B cell (primary cell): ENCODE measurements at regions not wholly inside any gene's neighbourhood (a gene's known extent, or its start where the extent isn't known, plus 50 kb on each side); places are given as distances from the start of the nearest gene placed in this dataset.

Source experiments
- ATAC-seq: fragments of 200-7000 bp; cut with Tn5 transposase; one replicate; pipeline ENCODE4 v1.10.0; 2021; ENCODE audit warnings: low read depth, mild to moderate bottlenecking, moderate number of reproducible peaks, moderate library complexity
- CTCF ChIA-PET: fragments of 350-600 bp; sonication (Branson Sonifier 250); formaldehyde crosslinking; loops from one replicate; lab custom pipeline; 2021; ENCODE audit warnings: antibody characterized with exemption, inconsistent platforms; lab: Charles Lee
- POLR2A ChIA-PET: fragments of 350-600 bp; sonication (Branson Sonifier 250); formaldehyde crosslinking; loops from one replicate; lab custom pipeline; 2021; ENCODE audit warnings: antibody characterized with exemption; lab: Charles Lee
- DNase-seq: peaks from one replicate; pipeline ENCODE4 v3.0.0; 2013
- H2AFZ ChIP-seq: 2 replicates; pipeline ENCODE4 v1.6.1; 2012; ENCODE audit warnings: mild to moderate bottlenecking, low read depth, low read length; ENCODE audit not compliant: insufficient read depth, poor library complexity, severe bottlenecking
- H3K27ac ChIP-seq, 2 donors: 1 replicate in 1 of 2; 2 replicates in 1 of 2; pipeline ENCODE4 v1.5.1; 2012 to 2013; ENCODE audit warnings: low read length in 2 of 2, mild to moderate bottlenecking in 2 of 2, moderate library complexity in 1 of 2
- H3K27me3 ChIP-seq, 4 experiments: fragments of 200-600 bp in 1 of 4; sonication (generic) in 1 of 4; replicated peaks in 1 of 4; 1 replicate in 2 of 4; 2 replicates in 2 of 4; pipeline versions ENCODE4 v1.6.1 to v1.7.0; 2013 to 2016; ENCODE audit warnings: low read length in 3 of 4, mild to moderate bottlenecking in 2 of 4, mixed read lengths in 1 of 4, moderate library complexity in 1 of 4; ENCODE audit not compliant: insufficient read depth in 4 of 4, control insufficient read depth in 3 of 4; ENCODE audit errors: control extremely low read depth in 1 of 4
- H3K36me3 ChIP-seq, 2 experiments: replicated peaks in 1 of 2; 1 replicate in 1 of 2; 2 replicates in 1 of 2; pipeline versions ENCODE4 v1.6.1 to v1.7.1; 2013; ENCODE audit warnings: low read length in 1 of 2; ENCODE audit not compliant: insufficient read depth in 2 of 2, control insufficient read depth in 1 of 2; ENCODE audit errors: control extremely low read depth in 1 of 2, extremely low read depth in 1 of 2
- H3K4me1 ChIP-seq, 2 donors: fragments of 200-600 bp in 1 of 2; sonication (generic) in 1 of 2; 1 replicate in 1 of 2; 2 replicates in 1 of 2; pipeline versions ENCODE4 v1.5.1 to v1.6.1; 2013 to 2017; ENCODE audit warnings: low read length in 2 of 2; ENCODE audit not compliant: control insufficient read depth in 2 of 2, insufficient read depth in 2 of 2
- H3K4me2 ChIP-seq: replicated peaks from 2 replicates; pipeline ENCODE3; 2012; ENCODE audit warnings: mild to moderate bottlenecking, low read depth, low read length; ENCODE audit not compliant: poor library complexity, severe bottlenecking
- H3K4me3 ChIP-seq, 5 experiments: fragments of 200-600 bp in 1 of 5; sonication (generic) in 1 of 5; 1 replicate in 3 of 5; 2 replicates in 2 of 5; pipeline versions ENCODE4 v1.5.1 to v1.7.0; 2011 to 2016; ENCODE audit warnings: low read length in 4 of 5, mild to moderate bottlenecking in 4 of 5, low read depth in 2 of 5, control low read depth in 1 of 5, moderate library complexity in 1 of 5; ENCODE audit not compliant: insufficient read depth in 1 of 5; ENCODE audit errors: control extremely low read depth in 1 of 5, extremely low read depth in 1 of 5
- H3K79me2 ChIP-seq: fragments of 200-600 bp; sonication (generic); one replicate; pipeline ENCODE4 v1.6.0; 2016; ENCODE audit warnings: low read length; ENCODE audit not compliant: control insufficient read depth, insufficient read depth
- H3K9ac ChIP-seq: fragments of 200-600 bp; sonication (generic); 2 replicates; pipeline ENCODE4 v1.6.1; 2017; ENCODE audit warnings: mild to moderate bottlenecking, low read length, moderate library complexity
- H3K9me3 ChIP-seq, 3 donors: one replicate each; pipeline versions ENCODE4 v1.6.1 to v1.7.1; 2013; ENCODE audit warnings: low read length in 2 of 3; ENCODE audit not compliant: control insufficient read depth in 2 of 3, insufficient read depth in 1 of 3; ENCODE audit errors: control extremely low read depth in 1 of 3
- H4K20me1 ChIP-seq: 2 replicates; pipeline ENCODE4 v1.6.0; 2012; ENCODE audit warnings: mild to moderate bottlenecking, low read length; ENCODE audit not compliant: insufficient read depth, control insufficient read depth, poor library complexity, severe bottlenecking
- H3K27ac Mint-ChIP-seq: one replicate; pipeline ENCODE4 v1.8.0; 2021; ENCODE audit warnings: mixed read lengths
- H3K27me3 Mint-ChIP-seq: one replicate; pipeline ENCODE4 v1.8.0; 2021; ENCODE audit warnings: mixed read lengths
- H3K4me1 Mint-ChIP-seq: one replicate; pipeline ENCODE4 v1.8.0; 2021; ENCODE audit warnings: mixed read lengths
- H3K4me3 Mint-ChIP-seq: one replicate; pipeline ENCODE4 v1.8.0; 2021; ENCODE audit warnings: mixed read lengths
- H3K9me3 Mint-ChIP-seq: one replicate; pipeline ENCODE4 v1.8.0; 2022; ENCODE audit warnings: mixed read lengths; ENCODE audit not compliant: insufficient read depth
- EZH2 ChIP-seq: IDR thresholded peaks from 2 replicates; pipeline ENCODE4 v1.6.1; 2012; ENCODE audit warnings: borderline replicate concordance, low read depth, mild to moderate bottlenecking, moderate library complexity, low read length; ENCODE audit not compliant: insufficient read depth, poor library complexity, severe bottlenecking
- WGBS: methylation state at CpG from one replicate; pipeline ENCODE4 v1.1.5; 2013; ENCODE audit warnings: missing lambda C conversion rate; ENCODE audit not compliant: insufficient coverage; 5-methylcytosine and 5-hydroxymethylcytosine counted together
- intact Hi-C: fragments of 100-400 bp; cut with micrococcal nuclease; formaldehyde crosslinking; loops from one replicate; pipeline ENCODE4 v1.10.0; 2022
- TF ChIP-seq, protein P1 (sequence below): fragments of 200-600 bp; IDR thresholded peaks from one replicate; pipeline ENCODE4 v1.8.0; 2022; ENCODE audit warnings: antibody characterized with exemption, mild to moderate bottlenecking

GRCh38 chr12:131219670-131220330 lies 266.1 kb downstream of the ADGRD1 start:
- no peak overlapping the region for H3K27ac Mint-ChIP-seq
- no peak overlapping the region for H3K4me3 Mint-ChIP-seq
- H3K27me3 Mint-ChIP-seq, result peaks cover 46% of the 10 kb centered on the region
- no peak overlapping the region for H3K9ac ChIP-seq
- no peak overlapping the region for H2AFZ ChIP-seq
- H4K20me1 ChIP-seq, result no peaks in the 10 kb centered on the region
- ATAC-seq (no peak), DNase-seq (no peak)
- peaks cover 0 to 9% (median 0%) of the 10 kb centered on the region in 3 donors for H3K9me3 ChIP-seq
- H3K79me2 ChIP-seq, result no peaks in the 10 kb centered on the region
- H3K4me2 ChIP-seq, result no peak overlapping the region
- no peaks in the 10 kb centered on the region for H3K9me3 Mint-ChIP-seq
- 82% methylated on average over 11 of the region's 11 CpGs for WGBS
- TF ChIP-seq, protein P1, sequence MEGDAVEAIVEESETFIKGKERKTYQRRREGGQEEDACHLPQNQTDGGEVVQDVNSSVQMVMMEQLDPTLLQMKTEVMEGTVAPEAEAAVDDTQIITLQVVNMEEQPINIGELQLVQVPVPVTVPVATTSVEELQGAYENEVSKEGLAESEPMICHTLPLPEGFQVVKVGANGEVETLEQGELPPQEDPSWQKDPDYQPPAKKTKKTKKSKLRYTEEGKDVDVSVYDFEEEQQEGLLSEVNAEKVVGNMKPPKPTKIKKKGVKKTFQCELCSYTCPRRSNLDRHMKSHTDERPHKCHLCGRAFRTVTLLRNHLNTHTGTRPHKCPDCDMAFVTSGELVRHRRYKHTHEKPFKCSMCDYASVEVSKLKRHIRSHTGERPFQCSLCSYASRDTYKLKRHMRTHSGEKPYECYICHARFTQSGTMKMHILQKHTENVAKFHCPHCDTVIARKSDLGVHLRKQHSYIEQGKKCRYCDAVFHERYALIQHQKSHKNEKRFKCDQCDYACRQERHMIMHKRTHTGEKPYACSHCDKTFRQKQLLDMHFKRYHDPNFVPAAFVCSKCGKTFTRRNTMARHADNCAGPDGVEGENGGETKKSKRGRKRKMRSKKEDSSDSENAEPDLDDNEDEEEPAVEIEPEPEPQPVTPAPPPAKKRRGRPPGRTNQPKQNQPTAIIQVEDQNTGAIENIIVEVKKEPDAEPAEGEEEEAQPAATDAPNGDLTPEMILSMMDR, result no peak
- no peak for TF ChIP-seq EZH2
- intact Hi-C loops, result no loop called here
- POLR2A ChIA-PET, result no interaction called here
- peaks cover 22 to 24% of the 10 kb centered on the region in 2 donors for H3K4me1 ChIP-seq
- H3K36me3 ChIP-seq, result no peaks in the 10 kb centered on the region
- CTCF ChIA-PET, result no interaction called here
- H3K4me1 Mint-ChIP-seq, result peaks cover 14% of the 10 kb centered on the region
- H3K27ac ChIP-seq, result no peak overlapping the region
- H3K27me3 ChIP-seq, result peaks cover 0 to 30% (median 4%) of the 10 kb centered on the region in 4 experiments
- H3K4me3 ChIP-seq, result no peak overlapping the region

- H3K4me3 ChIP-seq, result no peak overlapping the region
- no peaks in the 10 kb centered on the region for H3K36me3 ChIP-seq
- peaks cover 22 to 24% of the 10 kb centered on the region in 2 donors for H3K4me1 ChIP-seq
- WGBS, result 95% methylated on average over 6 of the region's 6 CpGs
- ChIA-PET CTCF (no interaction called here), POLR2A (no interaction called here)
- DNase-seq (no peak), ATAC-seq (no peak)
- TF ChIP-seq, protein P1, result no peak
- no peak for TF ChIP-seq EZH2
- no peak overlapping the region for H3K4me2 ChIP-seq
- H3K4me3 Mint-ChIP-seq, result no peak overlapping the region
- H3K27me3 Mint-ChIP-seq, result peaks cover 46% of the 10 kb centered on the region
- H3K9me3 Mint-ChIP-seq, result no peaks in the 10 kb centered on the region
- H3K4me1 Mint-ChIP-seq, result peaks cover 14% of the 10 kb centered on the region
- H3K9ac ChIP-seq, result no peak overlapping the region
- H2AFZ ChIP-seq, result no peak overlapping the region
- H4K20me1 ChIP-seq, result no peaks in the 10 kb centered on the region
- no peaks in the 10 kb centered on the region for H3K79me2 ChIP-seq
- H3K27ac Mint-ChIP-seq, result no peak overlapping the region
- H3K27me3 ChIP-seq, result peaks cover 0 to 30% (median 4%) of the 10 kb centered on the region in 4 experiments
- peaks cover 0 to 9% (median 0%) of the 10 kb centered on the region in 3 donors for H3K9me3 ChIP-seq
- intact Hi-C loops, result no loop called here
- no peak overlapping the region for H3K27ac ChIP-seq
These were observed 266.6 kb downstream of the ADGRD1 start for GRCh38 chr12:131220331-131220685.
